Smooth muscle cell of the brain vasculature (primary cell): ENCODE measurements at regions not wholly inside any gene's neighbourhood (a gene's known extent, or its start where the extent isn't known, plus 50 kb on each side); places are given as distances from the start of the nearest gene placed in this dataset.

Experiments
- DNase-seq: peaks from one replicate; pipeline ENCODE4 v3.0.0-alpha.2; 2012; ENCODE audit warnings: low read depth, low spot score

- DNase-seq, result no peak
Measured at GRCh38 chr1:87194856-87195255, 133.8 kb upstream of the LMO4 start.

GRCh38 chr1:87196110-87196827 is 132.4 kb upstream of the LMO4 start:
- DNase-seq, result no peak

GRCh38 chr1:87197156-87197555 is 131.5 kb upstream of the LMO4 start:
- no peak for DNase-seq

GRCh38 chr1:87197641-87198040 is 131.0 kb upstream of the LMO4 start:
- no peak for DNase-seq

GRCh38 chr1:87200875-87201638 is 127.6 kb upstream of the LMO4 start:
- DNase-seq, result no peak

GRCh38 chr1:87201768-87202167 is 126.9 kb upstream of the LMO4 start:
- DNase-seq, result no peak

GRCh38 chr1:87202451-87202850 is 126.2 kb upstream of the LMO4 start:
- DNase-seq, result no peak

GRCh38 chr1:87202922-87203655 is 125.6 kb upstream of the LMO4 start:
- no peak for DNase-seq

- no peak for DNase-seq
Measured at GRCh38 chr1:87203904-87204303, 124.8 kb upstream of the LMO4 start.

GRCh38 chr1:87204441-87204840 is 124.2 kb upstream of the LMO4 start:
- DNase-seq, result no peak

- no peak for DNase-seq
Measured at GRCh38 chr1:87204921-87205320, 123.8 kb upstream of the LMO4 start.

- no peak for DNase-seq
Measured at GRCh38 chr1:87206044-87206831, 122.4 kb upstream of the LMO4 start.

GRCh38 chr1:87208080-87208479 is 120.6 kb upstream of the LMO4 start:
- no peak for DNase-seq

- DNase-seq, result no peak
Measured at GRCh38 chr1:87208931-87209330, 119.7 kb upstream of the LMO4 start.

- no peak for DNase-seq
Measured at GRCh38 chr1:87210151-87210550, 118.5 kb upstream of the LMO4 start.

- no peak for DNase-seq
Measured at GRCh38 chr1:87212431-87213134, 116.1 kb upstream of the LMO4 start.

- DNase-seq, result no peak
Measured at GRCh38 chr1:87213135-87213515, 115.6 kb upstream of the LMO4 start.

GRCh38 chr1:87215592-87215991 is 113.1 kb upstream of the LMO4 start:
- DNase-seq, result no peak

GRCh38 chr1:87218618-87219017 is 110.1 kb upstream of the LMO4 start:
- DNase-seq, result no peak

GRCh38 chr1:87219141-87219540 is 109.5 kb upstream of the LMO4 start:
- DNase-seq, result no peak

- DNase-seq, result no peak
Measured at GRCh38 chr1:87219626-87220025, 109.1 kb upstream of the LMO4 start.
